ENCODE measurements at regions not wholly inside any gene's neighbourhood (a gene's known extent, or its start where the extent isn't known, plus 50 kb on each side); places are given as distances from the start of the nearest gene placed in this dataset.
"Not testable (repeated sequence)": the region's sequence is repeated elsewhere in the genome, so short reads cannot be mapped to it uniquely, and the experiment has no call there.

GRCh38 chr14:38567703-38568102 lies 311.8 kb upstream of the CLEC14A start:
- no peak for TF ChIP-seq CTCF (IDR thresholded peaks at IDR 0.05; ENCODE audit: insufficient read depth, low read length, poor library complexity, severe bottlenecking)
- no peak overlapping the region for H3K4me3 ChIP-seq (ENCODE audit: low read depth, low read length)
- DNase-seq (ENCODE audit: low read depth) = no peak
- no peaks in the 10 kb centered on the region for H3K36me3 ChIP-seq (ENCODE audit: control insufficient read depth, insufficient read depth, low read length)
- no peaks in the 10 kb centered on the region for H3K27me3 ChIP-seq (ENCODE audit: control insufficient read depth, insufficient read depth, low read length)

- no peak for DNase-seq (ENCODE audit: low read depth)
- Histone ChIP-seq H3K27me3 (ENCODE audit: control insufficient read depth, insufficient read depth, low read length) (no peaks in the 10 kb centered on the region), H3K36me3 (ENCODE audit: control insufficient read depth, insufficient read depth, low read length) (no peaks in the 10 kb centered on the region), H3K4me3 (ENCODE audit: low read depth, low read length) (no peak overlapping the region)
- TF ChIP-seq CTCF (IDR thresholded peaks at IDR 0.05; ENCODE audit: insufficient read depth, low read length, poor library complexity, severe bottlenecking) = no peak
Measured at GRCh38 chr14:38561657-38562056, 305.8 kb upstream of the CLEC14A start.

- Histone ChIP-seq H3K36me3 (ENCODE audit: control insufficient read depth, insufficient read depth, low read length) (no peaks in the 10 kb centered on the region), H3K4me3 (ENCODE audit: low read depth, low read length) (no peak overlapping the region), H3K27me3 (ENCODE audit: control insufficient read depth, insufficient read depth, low read length) (no peaks in the 10 kb centered on the region)
- no peak for DNase-seq (ENCODE audit: low read depth)
- TF ChIP-seq CTCF (IDR thresholded peaks at IDR 0.05; ENCODE audit: insufficient read depth, low read length, poor library complexity, severe bottlenecking) = no peak
Measured at GRCh38 chr14:38559711-38560110, 303.8 kb upstream of the CLEC14A start.

GRCh38 chr14:38557391-38557790 lies 301.5 kb upstream of the CLEC14A start:
- H3K27me3 ChIP-seq (ENCODE audit: control insufficient read depth, insufficient read depth, low read length); DNase-seq (ENCODE audit: low read depth); H3K36me3 ChIP-seq (ENCODE audit: control insufficient read depth, insufficient read depth, low read length); H3K4me3 ChIP-seq (ENCODE audit: low read depth, low read length): not testable (repeated sequence)

GRCh38 chr14:38556252-38556651 lies 300.4 kb upstream of the CLEC14A start:
- H3K27me3 ChIP-seq (ENCODE audit: control insufficient read depth, insufficient read depth, low read length) = no peaks in the 10 kb centered on the region
- no peak overlapping the region for H3K4me3 ChIP-seq (ENCODE audit: low read depth, low read length)
- H3K36me3 ChIP-seq (ENCODE audit: control insufficient read depth, insufficient read depth, low read length) = no peaks in the 10 kb centered on the region
- no peak for DNase-seq (ENCODE audit: low read depth)
- no peak for TF ChIP-seq CTCF (IDR thresholded peaks at IDR 0.05; ENCODE audit: insufficient read depth, low read length, poor library complexity, severe bottlenecking)

GRCh38 chr14:38554026-38554425 lies 298.1 kb upstream of the CLEC14A start:
- Histone ChIP-seq H3K36me3 (ENCODE audit: control insufficient read depth, insufficient read depth, low read length) (no peaks in the 10 kb centered on the region), H3K4me3 (ENCODE audit: low read depth, low read length) (no peak overlapping the region), H3K27me3 (ENCODE audit: control insufficient read depth, insufficient read depth, low read length) (no peaks in the 10 kb centered on the region)
- no peak for TF ChIP-seq CTCF (IDR thresholded peaks at IDR 0.05; ENCODE audit: insufficient read depth, low read length, poor library complexity, severe bottlenecking)
- DNase-seq (ENCODE audit: low read depth) = no peak

Data from kidney epithelial cell (primary cell).